ENCODE measurements at regions not wholly inside any gene's neighbourhood (a gene's known extent, or its start where the extent isn't known, plus 50 kb on each side); places are given as distances from the start of the nearest gene placed in this dataset.
"Not testable (repeated sequence)": the region's sequence is repeated elsewhere in the genome, so short reads cannot be mapped to it uniquely, and the experiment has no call there.

GRCh38 chr5:62829604-62829986 is 251.0 kb downstream of the LRRC70 start:
- DNase-seq, result no peak

- no peak for DNase-seq
Measured at GRCh38 chr5:62828742-62829603, 250.4 kb downstream of the LRRC70 start.

- no peak for DNase-seq
Measured at GRCh38 chr5:62825623-62826220, 247.1 kb downstream of the LRRC70 start.

- no peak for DNase-seq
Measured at GRCh38 chr5:62824936-62825335, 246.3 kb downstream of the LRRC70 start.

GRCh38 chr5:62817043-62817442 is 238.4 kb downstream of the LRRC70 start:
- not testable (repeated sequence) for DNase-seq

GRCh38 chr5:62814991-62815390 is 236.4 kb downstream of the LRRC70 start:
- DNase-seq, result no peak

GRCh38 chr5:62812621-62813255 is 234.1 kb downstream of the LRRC70 start:
- no peak for DNase-seq

GRCh38 chr5:62804819-62805218 is 226.2 kb downstream of the LRRC70 start:
- DNase-seq, result not testable (repeated sequence)

- DNase-seq, result peak; percentile 56
Measured at GRCh38 chr5:62795926-62796325, 217.3 kb downstream of the LRRC70 start.

- no peak for DNase-seq
Measured at GRCh38 chr5:62794456-62794855, 215.8 kb downstream of the LRRC70 start.

- no peak for DNase-seq
Measured at GRCh38 chr5:62791059-62791458, 212.4 kb downstream of the LRRC70 start.

- peak; percentile 13 for DNase-seq
Measured at GRCh38 chr5:62790348-62790747, 211.7 kb downstream of the LRRC70 start.

GRCh38 chr5:62786099-62786498 is 207.5 kb downstream of the LRRC70 start:
- DNase-seq, result no peak

GRCh38 chr5:62785588-62785987 is 207.0 kb downstream of the LRRC70 start:
- DNase-seq, result no peak

- DNase-seq, result no peak
Measured at GRCh38 chr5:62783374-62784057, 204.9 kb downstream of the LRRC70 start.

GRCh38 chr5:62780888-62781287 is 202.3 kb downstream of the LRRC70 start:
- no peak for DNase-seq

GRCh38 chr5:62780230-62780629 is 201.6 kb downstream of the LRRC70 start:
- DNase-seq, result no peak

- no peak for DNase-seq
Measured at GRCh38 chr5:62779010-62779422, 200.4 kb downstream of the LRRC70 start.

GRCh38 chr5:62778316-62779009 is 199.8 kb downstream of the LRRC70 start:
- no peak for DNase-seq

- not testable (repeated sequence) for DNase-seq
Measured at GRCh38 chr5:62777081-62777480, 198.5 kb downstream of the LRRC70 start.

GRCh38 chr5:62776592-62776991 is 198.0 kb downstream of the LRRC70 start:
- DNase-seq, result not testable (repeated sequence)

GRCh38 chr5:62773460-62773859 is 194.8 kb downstream of the LRRC70 start:
- no peak for DNase-seq
